A549 (cell line): ENCODE measurements at regions not wholly inside any gene's neighbourhood (a gene's known extent, or its start where the extent isn't known, plus 50 kb on each side); places are given as distances from the start of the nearest gene placed in this dataset.

Experiments
- ATAC-seq, 2 experiments: fragments of 200-7000 bp in 1 of 2; fragments of >200 bp in 1 of 2; cut with Nextera tagmentation in 1 of 2; cut with Tn5 transposase in 1 of 2; 3 replicates each; pipeline versions ENCODE4 v1.8.0 to v1.9.1; 2018 to 2020; ENCODE audit warnings: mild to moderate bottlenecking in 1 of 2, moderate library complexity in 1 of 2
- CTCF ChIA-PET: fragments of 300-600 bp; sonication (Branson Sonifier 250); formaldehyde crosslinking; extraction: SDS; loops from one replicate; lab custom pipeline; 2021; ENCODE audit warnings: antibody characterized with exemption, inconsistent platforms; lab: Yijun Ruan, JAX
- POLR2A ChIA-PET: fragments of 350-600 bp; formaldehyde crosslinking; extraction: SDS; loops from one replicate; lab custom pipeline; 2021; ENCODE audit warnings: antibody characterized with exemption, inconsistent platforms; lab: Yijun Ruan, JAX
- DNase-seq, 2 experiments: peaks; one replicate each; pipeline versions ENCODE4 v3.0.0 to v3.0.0-alpha.2; 2011 to 2016; ENCODE audit warnings: low read depth in 1 of 2, low spot score in 1 of 2
- FAIRE-seq: peaks from 2 replicates; lab custom pipeline; 2011; peaks lifted over from hg19 to GRCh38; lab: Jason Lieb, UNC
- H3K27ac ChIP-seq, 2 experiments: fragments of >200 bp; sonication (Bioruptor Twin); formaldehyde crosslinking; 3 replicates each; pipeline ENCODE4 v1.5.1; 2016 to 2017
- H3K4me1 ChIP-seq: fragments of >200 bp; sonication (Bioruptor Twin); formaldehyde crosslinking; 3 replicates; pipeline ENCODE4 v1.6.1; 2016
- H3K4me2 ChIP-seq: fragments of >200 bp; sonication (Bioruptor Twin); formaldehyde crosslinking; 3 replicates; pipeline ENCODE4 v1.6.1; 2016
- H3K4me3 ChIP-seq: fragments of >200 bp; sonication (Bioruptor Twin); formaldehyde crosslinking; 3 replicates; pipeline ENCODE4 v1.5.1; 2016
- H3K9me3 ChIP-seq: fragments of >200 bp; sonication (Bioruptor Twin); formaldehyde crosslinking; 3 replicates; pipeline ENCODE4 v1.6.1; 2016
- BHLHE40 ChIP-seq: IDR thresholded peaks from 2 replicates; pipeline ENCODE4 v1.6.1; 2012; ENCODE audit warnings: low read depth, low read length, inconsistent platforms
- CBX2 ChIP-seq: fragments of 200-600 bp; sonication (generic); IDR thresholded peaks from 2 replicates; pipeline ENCODE4 v1.6.1; 2016; ENCODE audit warnings: low read depth, mild to moderate bottlenecking, borderline replicate concordance
- CBX8 ChIP-seq: fragments of 200-600 bp; sonication (generic); IDR thresholded peaks from 2 replicates; pipeline ENCODE4 v1.6.1; 2016
- CEBPB ChIP-seq, 2 experiments: fragments of >200 bp in 1 of 2; sonication (Bioruptor Twin) in 1 of 2; formaldehyde crosslinking in 1 of 2; IDR thresholded peaks; 2 replicates each; pipeline ENCODE4 v1.6.1; 2012 to 2016
- E2F6 ChIP-seq: IDR thresholded peaks from 2 replicates; pipeline ENCODE4 v1.6.1; 2012; ENCODE audit warnings: low read depth, borderline replicate concordance
- EHF ChIP-seq: fragments of 250-450 bp; sonication (Bioruptor Pico); IDR thresholded peaks from 2 replicates; pipeline ENCODE4 v1.5.0; 2020; ENCODE audit warnings: mild to moderate bottlenecking
- ESRRA ChIP-seq: fragments of 150-350 bp; IDR thresholded peaks from 2 replicates; pipeline ENCODE4 v1.6.1; 2014; ENCODE audit warnings: mild to moderate bottlenecking, low read length, borderline replicate concordance
- FOSL2 ChIP-seq, 2 experiments: fragments of 450-650 bp in 1 of 2; fragments of >200 bp in 1 of 2; sonication (Bioruptor Twin) in 1 of 2; formaldehyde crosslinking; IDR thresholded peaks; 2 replicates each; pipeline versions ENCODE4 v1.5.0 to v1.6.1; 2016 to 2020; ENCODE audit warnings: mild to moderate bottlenecking in 1 of 2, moderate library complexity in 1 of 2
- HEYL ChIP-seq: fragments of 250-450 bp; sonication (Bioruptor Pico); IDR thresholded peaks from 2 replicates; pipeline ENCODE4 v1.8.0; 2021; ENCODE audit warnings: mild to moderate bottlenecking, moderate library complexity
- HOXB13 ChIP-seq: fragments of 250-450 bp; sonication (Bioruptor Pico); IDR thresholded peaks from 2 replicates; pipeline ENCODE4 v1.5.0; 2020; ENCODE audit warnings: low read depth, mild to moderate bottlenecking, moderate library complexity
- JUN ChIP-seq, 2 experiments: fragments of >200 bp; sonication (Bioruptor Twin); formaldehyde crosslinking; IDR thresholded peaks; 2 replicates in 1 of 2; 3 replicates in 1 of 2; pipeline ENCODE4 v1.6.1; 2016 to 2017
- KDM5A ChIP-seq: fragments of 200-600 bp; sonication (generic); IDR thresholded peaks from 2 replicates; pipeline ENCODE4 v1.6.1; 2016; ENCODE audit warnings: antibody characterized with exemption, mild to moderate bottlenecking
- MAFK ChIP-seq: fragments of 450-650 bp; IDR thresholded peaks from 2 replicates; pipeline ENCODE4 v1.6.1; 2014; ENCODE audit not compliant: partially characterized antibody
- MAZ ChIP-seq: fragments of 150-350 bp; IDR thresholded peaks from 2 replicates; pipeline ENCODE4 v1.6.1; 2014; ENCODE audit warnings: antibody characterized with exemption, low read depth, low read length, borderline replicate concordance
- MYC ChIP-seq: IDR thresholded peaks from 2 replicates; pipeline ENCODE4 v1.6.1; 2012; ENCODE audit warnings: mild to moderate bottlenecking, inconsistent platforms, low read length, improper control_type of control experiment, borderline replicate concordance
- NFE2L2 ChIP-seq: fragments of 150-350 bp; conservative IDR thresholded peaks from 2 replicates; pipeline ENCODE4 v1.6.1; 2014; ENCODE audit warnings: low read length
- NR3C1 ChIP-seq: fragments of >200 bp; sonication (Bioruptor Twin); formaldehyde crosslinking; IDR thresholded peaks from 3 replicates; pipeline ENCODE4 v1.6.1; 2017
- POLR2A ChIP-seq: IDR thresholded peaks from 2 replicates; pipeline ENCODE4 v1.6.1; 2012; ENCODE audit warnings: mild to moderate bottlenecking, low read length
- POLR2AphosphoS2 ChIP-seq: conservative IDR thresholded peaks from 2 replicates; pipeline ENCODE4 v1.6.1; 2012; ENCODE audit warnings: low read length, improper control_type of control experiment, inconsistent platforms
- RCOR1 ChIP-seq: fragments of 150-350 bp; IDR thresholded peaks from 2 replicates; pipeline ENCODE4 v1.6.1; 2014; ENCODE audit warnings: antibody characterized with exemption, low read length, low read depth
- REST ChIP-seq: fragments of 200-600 bp; sonication (generic); IDR thresholded peaks from 2 replicates; pipeline ENCODE4 v1.6.1; 2016; ENCODE audit warnings: antibody characterized with exemption, mild to moderate bottlenecking, moderate library complexity
- RNF2 ChIP-seq: fragments of 200-600 bp; sonication (generic); IDR thresholded peaks from 2 replicates; pipeline ENCODE4 v1.6.1; 2016; ENCODE audit warnings: low read depth, mild to moderate bottlenecking, antibody characterized with exemption, moderate library complexity, borderline replicate concordance
- SMC3 ChIP-seq: fragments of >200 bp; sonication (Bioruptor Twin); formaldehyde crosslinking; IDR thresholded peaks from 3 replicates; pipeline ENCODE4 v1.6.1; 2018; ENCODE audit warnings: inconsistent platforms
- TP53 ChIP-seq: fragments of 250-450 bp; sonication (Bioruptor Pico); IDR thresholded peaks from 2 replicates; pipeline ENCODE4 v1.5.0; 2021; ENCODE audit warnings: mild to moderate bottlenecking, moderate library complexity
- USF2 ChIP-seq: fragments of 450-650 bp; IDR thresholded peaks from 2 replicates; pipeline ENCODE4 v1.6.1; 2014; ENCODE audit warnings: antibody characterized with exemption
- ZSCAN20 ChIP-seq: fragments of 250-450 bp; sonication (Bioruptor Pico); IDR thresholded peaks from 2 replicates; pipeline ENCODE4 v1.8.0; 2022; ENCODE audit warnings: mild to moderate bottlenecking, moderate library complexity
- WGBS: methylation state at CpG from one replicate; pipeline ENCODE4 v1.1.6; 2017; ENCODE audit errors: missing lambda C conversion rate; 5-methylcytosine and 5-hydroxymethylcytosine counted together

- CTCF ChIA-PET, result no interaction called here
- H3K4me1 ChIP-seq, result no peaks in the 10 kb centered on the region
- WGBS, result 9% methylated on average over 3 of the region's 3 CpGs
- no peak overlapping the region for H3K27ac ChIP-seq
- FAIRE-seq, result no peak
- TF ChIP-seq KDM5A (no peak), JUN (IDR thresholded peaks at IDR 0.05) (no peak), BHLHE40 (no peak), NR3C1 (no peak), NFE2L2 (no peak), TP53 (CRISPR knock-in tag) (no peak)
- TF ChIP-seq, all 56 proteins: peak for 0
- Histone ChIP-seq H3K4me2 (no peak overlapping the region), H3K9me3 (no peaks in the 10 kb centered on the region), H3K4me3 (no peak overlapping the region)
- POLR2A ChIA-PET, result no interaction called here
- DNase-seq, result no peak
- ATAC-seq, result no peak
These were observed 969.9 kb downstream of the TTLL7 start for GRCh38 chr1:83029050-83029449.

- Histone ChIP-seq H3K27ac (no peak overlapping the region), H3K4me1 (no peaks in the 10 kb centered on the region), H3K4me3 (no peak overlapping the region), H3K9me3 (no peaks in the 10 kb centered on the region), H3K4me2 (no peak overlapping the region)
- ATAC-seq, result no peak
- no peak for DNase-seq
- CTCF ChIA-PET, result no interaction called here
- POLR2A ChIA-PET, result no interaction called here
- TF ChIP-seq CEBPB (IDR thresholded peaks at IDR 0.05), result no peak
- TF ChIP-seq POLR2AphosphoS2, result no peak
- no peak for TF ChIP-seq ESRRA
- no peak for TF ChIP-seq CBX8
- TF ChIP-seq POLR2A, result no peak
- TF ChIP-seq REST, result no peak
- no peak for TF ChIP-seq EHF (CRISPR knock-in tag)
- TF ChIP-seq NFE2L2, result no peak
- no peak for TF ChIP-seq USF2
- no peak for TF ChIP-seq HEYL (CRISPR knock-in tag)
- no peak for TF ChIP-seq MAFK
- TF ChIP-seq MYC, result no peak
- no peak for TF ChIP-seq RNF2
- TF ChIP-seq SMC3, result no peak
- no peak for TF ChIP-seq JUN (IDR thresholded peaks at IDR 0.05)
- no peak for FAIRE-seq
These were observed 970.5 kb downstream of the TTLL7 start for GRCh38 chr1:83028467-83028866.

GRCh38 chr1:83027511-83027910 is 971.4 kb downstream of the TTLL7 start:
- Histone ChIP-seq H3K4me2 (no peak overlapping the region), H3K4me3 (no peak overlapping the region), H3K27ac (no peak overlapping the region), H3K4me1 (no peaks in the 10 kb centered on the region), H3K9me3 (no peaks in the 10 kb centered on the region)
- ChIA-PET POLR2A (no interaction called here), CTCF (no interaction called here)
- no peak for FAIRE-seq
- WGBS, result 0% methylated on average over 1 of the region's 1 CpG
- DNase-seq, result no peak
- ATAC-seq, result no peak
- TF ChIP-seq ZSCAN20 (CRISPR knock-in tag) (no peak), SMC3 (no peak), POLR2AphosphoS2 (no peak), MAZ (no peak), USF2 (no peak), RCOR1 (no peak), HOXB13 (CRISPR knock-in tag) (no peak), NFE2L2 (no peak), E2F6 (no peak), CBX2 (no peak), REST (no peak), BHLHE40 (no peak), FOSL2 (IDR thresholded peaks at IDR 0.05) (no peak), FOSL2 (CRISPR knock-in tag; IDR thresholded peaks at IDR 0.05) (no peak)
